Muscle of arm (tissue), 1 donor: ENCODE measurements at regions not wholly inside any gene's neighbourhood (a gene's known extent, or its start where the extent isn't known, plus 50 kb on each side); places are given as distances from the start of the nearest gene placed in this dataset.
"Not testable (repeated sequence)": the region's sequence is repeated elsewhere in the genome, so short reads cannot be mapped to it uniquely, and the experiment has no call there.

Experiments used
- DNase-seq: peaks from one replicate; pipeline ENCODE4 v3.0.0-alpha.2; 2013

DNA sequence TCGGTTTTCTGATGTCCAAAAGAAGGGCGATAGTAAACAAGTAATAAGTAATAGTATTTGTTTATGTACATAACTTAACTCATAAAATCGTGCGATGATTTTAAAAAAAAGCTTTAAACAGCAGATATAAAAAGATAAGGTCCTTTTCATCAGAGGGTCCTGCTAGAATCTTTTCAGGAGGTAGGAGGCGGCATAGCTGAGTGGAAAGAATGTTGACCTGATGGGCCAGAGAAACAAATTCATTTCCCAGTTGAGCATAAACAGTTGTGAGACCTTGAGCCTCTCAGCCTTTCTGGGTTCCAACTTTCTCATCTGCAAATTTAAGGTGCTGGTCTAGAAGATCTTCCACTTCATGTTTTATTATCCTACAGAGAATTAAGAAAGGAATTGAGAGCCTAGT, 173.5 kb downstream of the LACC1 start:
- no peak for DNase-seq

DNA sequence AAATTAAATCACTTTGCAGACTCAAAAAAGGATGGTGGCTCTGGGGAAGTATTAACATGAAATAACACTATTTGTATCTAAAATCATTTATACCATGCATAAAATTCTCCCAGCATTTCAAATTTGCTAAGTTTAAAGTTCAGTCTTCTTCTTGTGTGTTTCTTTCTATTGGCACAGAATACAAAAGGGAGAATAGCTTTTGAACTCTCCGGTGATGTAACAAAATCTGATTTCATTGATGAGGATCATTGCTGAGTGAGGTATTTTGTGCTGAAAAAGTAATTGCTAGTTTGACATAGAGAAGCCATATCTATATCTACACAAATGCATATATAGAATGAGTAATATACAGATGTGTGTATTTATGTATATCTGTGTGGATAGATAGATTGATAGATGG, 174.8 kb downstream of the LACC1 start:
- no peak for DNase-seq

DNA sequence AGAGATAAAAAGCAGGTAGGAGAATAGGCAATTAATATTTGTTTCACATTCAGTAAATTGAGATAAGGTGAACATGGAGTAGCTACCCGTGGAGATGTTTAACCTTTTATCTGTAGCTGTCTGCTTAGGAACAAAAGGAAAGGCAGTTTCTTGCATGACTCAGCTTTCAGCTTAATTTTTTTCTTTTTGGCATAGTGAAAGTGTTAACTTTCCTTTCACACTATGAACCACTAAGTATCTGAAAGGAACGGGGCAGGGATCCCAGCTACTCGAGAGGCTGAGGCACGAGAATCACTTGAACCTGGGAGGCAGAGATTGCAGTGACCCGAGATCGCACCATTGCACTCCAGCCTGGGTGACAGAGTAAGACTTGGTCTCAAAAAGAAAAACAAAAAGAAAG, 176.0 kb downstream of the LACC1 start:
- DNase-seq: not testable (repeated sequence)

DNA sequence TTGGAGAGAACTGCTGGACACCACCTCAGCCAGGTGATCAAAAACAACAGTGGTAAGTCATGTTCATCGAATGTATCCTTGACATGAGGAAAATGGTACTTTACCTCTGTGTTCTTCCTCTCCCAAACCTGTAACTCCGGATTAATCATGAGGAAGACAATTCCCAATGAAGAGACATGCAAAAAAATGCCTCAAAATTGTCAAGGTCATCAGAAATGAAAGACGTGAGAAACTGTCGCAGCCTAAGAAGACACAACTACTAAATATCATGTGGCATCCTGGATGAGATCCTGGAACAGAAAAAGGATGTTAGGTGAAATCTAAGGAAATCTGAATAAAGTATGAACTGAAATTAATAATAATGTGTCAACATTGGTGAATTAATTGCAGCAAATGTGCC, 178.4 kb downstream of the LACC1 start:
- no peak for DNase-seq

DNA sequence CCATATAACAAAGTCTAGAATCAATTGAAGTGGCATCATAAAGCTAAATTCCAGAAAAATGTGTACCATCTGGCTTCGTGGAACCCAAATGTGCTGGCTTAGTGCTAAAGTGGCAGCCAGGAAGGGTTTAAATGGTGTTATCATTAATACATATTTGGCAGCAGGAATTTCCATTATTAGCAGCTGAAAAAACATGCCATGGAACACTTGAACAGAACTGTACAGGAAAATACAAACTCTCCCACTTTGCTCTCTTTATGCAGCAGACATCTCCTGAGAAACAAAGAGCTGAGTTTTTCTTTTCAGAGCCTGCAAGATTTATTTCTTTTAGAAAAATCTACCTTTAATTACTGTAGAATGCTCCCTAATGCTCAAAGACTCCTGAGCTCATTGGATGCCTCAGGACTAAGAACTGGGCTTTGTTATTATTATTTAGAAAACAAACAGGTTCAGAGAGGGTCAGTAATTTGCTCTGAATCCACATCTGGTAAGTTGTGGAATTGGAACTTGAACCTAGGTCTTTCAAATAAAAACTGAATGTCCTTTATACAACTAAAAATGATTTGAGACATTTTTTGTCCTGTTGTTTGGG, 179.0 kb downstream of the LACC1 start:
- peak; percentile 33 for DNase-seq

DNA sequence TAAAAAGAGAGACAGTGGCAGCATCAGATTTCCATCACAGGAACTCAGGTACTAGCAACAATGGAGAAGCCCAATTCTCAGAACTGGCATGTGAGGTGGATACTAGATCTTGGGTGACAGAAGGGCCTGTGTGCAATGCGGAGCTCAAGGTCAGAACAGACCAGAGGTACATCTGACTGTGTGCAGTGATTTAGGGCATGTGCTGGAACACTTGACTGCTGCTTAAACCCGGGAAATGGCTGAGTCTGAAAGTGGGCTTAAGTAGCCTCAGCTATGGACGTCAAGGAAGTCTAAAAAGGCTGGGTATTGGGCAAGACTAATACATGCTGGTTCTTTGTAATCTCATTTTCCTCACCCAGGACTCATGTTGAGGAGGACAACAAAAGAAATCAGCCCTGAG, 182.2 kb downstream of the LACC1 start:
- DNase-seq: no peak

DNA sequence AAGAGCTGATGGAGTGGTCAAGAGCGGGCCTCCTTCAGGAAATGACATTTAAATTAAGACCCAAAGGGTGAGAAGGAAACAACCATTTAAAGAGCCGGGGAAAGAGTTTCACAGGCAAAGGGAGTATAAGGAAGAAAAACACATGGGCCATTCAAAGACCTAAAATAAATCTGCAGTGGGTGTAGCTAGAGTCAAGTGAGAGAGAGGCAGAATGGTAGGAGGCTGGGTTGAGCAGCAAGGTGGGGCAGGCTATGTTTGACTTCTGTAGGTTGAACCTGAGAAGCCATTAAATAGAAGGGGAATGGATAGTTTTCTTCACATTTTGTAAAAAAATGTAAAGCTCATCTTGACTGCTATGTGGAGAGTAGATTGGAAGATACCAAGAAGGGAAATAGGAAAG, 183.8 kb downstream of the LACC1 start:
- DNase-seq: no peak

DNA sequence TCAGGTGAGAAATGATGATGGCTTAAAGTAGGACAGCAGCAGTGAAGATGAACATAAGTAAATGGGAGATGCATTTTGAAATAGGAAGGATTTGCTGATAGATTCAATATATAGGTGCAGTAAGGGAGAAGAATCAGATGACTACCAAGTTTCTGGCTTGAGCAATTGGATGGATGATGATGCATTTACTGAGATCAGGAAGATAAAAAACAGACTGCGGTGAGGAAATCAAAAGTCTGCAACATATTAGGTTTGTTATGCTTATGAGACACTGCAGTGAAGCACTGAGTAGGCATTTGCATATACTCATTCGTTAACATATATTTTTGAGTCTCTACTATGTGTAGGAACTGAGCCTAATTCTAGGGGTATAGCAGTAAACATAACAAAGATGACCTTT, 184.2 kb downstream of the LACC1 start:
- no peak for DNase-seq

DNA sequence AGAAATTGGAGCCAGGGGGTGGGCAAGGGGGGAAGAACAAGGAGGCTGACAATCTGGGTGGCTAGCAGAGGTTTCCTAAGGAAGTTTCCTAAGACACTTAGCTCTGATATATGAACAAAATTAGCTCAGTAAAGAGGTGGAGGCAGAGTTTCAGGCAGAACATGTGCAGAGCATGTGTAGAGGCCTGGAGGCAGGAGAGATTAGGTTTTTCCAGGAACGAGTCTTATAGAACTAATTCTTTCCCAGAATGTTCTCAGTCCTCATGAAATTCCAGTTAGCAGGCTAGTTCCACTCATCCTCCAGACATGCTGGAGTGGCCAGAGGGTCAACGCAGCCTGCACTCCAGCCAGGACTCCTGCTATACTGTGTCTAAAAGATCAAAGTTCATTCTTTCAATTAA, 184.7 kb downstream of the LACC1 start:
- no peak for DNase-seq

DNA sequence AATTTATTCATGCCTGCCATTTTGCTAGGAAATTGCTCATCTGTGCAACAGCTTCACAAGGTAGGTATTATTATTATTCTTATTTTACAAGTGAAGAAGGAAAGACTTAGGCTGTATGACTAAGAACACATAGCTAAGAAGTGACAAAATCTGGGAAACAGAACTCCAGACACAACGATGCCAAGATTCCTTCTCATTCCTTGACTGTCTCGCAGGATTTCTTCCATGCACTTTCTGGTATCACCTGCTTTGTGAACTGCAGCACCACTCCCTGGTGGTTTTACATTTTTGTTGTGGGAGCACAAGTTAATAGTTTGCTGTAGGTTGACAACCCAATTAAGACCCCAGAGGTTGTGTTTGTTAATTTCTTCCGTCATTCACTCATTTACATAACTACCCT, 188.5 kb downstream of the LACC1 start:
- DNase-seq: peak; percentile 21

DNA sequence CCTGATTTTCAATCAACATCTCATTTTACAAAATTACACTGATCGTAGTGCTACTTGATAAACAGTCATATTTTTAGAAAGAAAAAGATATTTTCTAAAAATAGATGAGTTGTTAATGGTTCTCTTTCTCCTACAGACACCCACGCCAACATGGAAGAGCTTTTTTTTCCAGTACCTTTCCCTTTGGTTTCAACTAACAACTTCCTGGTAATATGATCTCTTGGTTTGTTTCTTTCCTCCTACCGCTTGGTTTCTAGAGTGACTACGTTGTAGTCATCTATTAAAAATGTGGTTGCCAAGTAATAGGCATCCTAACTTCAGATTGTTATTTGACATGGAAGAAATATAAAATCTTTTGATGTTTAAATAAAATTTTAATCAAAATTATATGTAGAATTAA, 189.0 kb downstream of the LACC1 start:
- DNase-seq: no peak

DNA sequence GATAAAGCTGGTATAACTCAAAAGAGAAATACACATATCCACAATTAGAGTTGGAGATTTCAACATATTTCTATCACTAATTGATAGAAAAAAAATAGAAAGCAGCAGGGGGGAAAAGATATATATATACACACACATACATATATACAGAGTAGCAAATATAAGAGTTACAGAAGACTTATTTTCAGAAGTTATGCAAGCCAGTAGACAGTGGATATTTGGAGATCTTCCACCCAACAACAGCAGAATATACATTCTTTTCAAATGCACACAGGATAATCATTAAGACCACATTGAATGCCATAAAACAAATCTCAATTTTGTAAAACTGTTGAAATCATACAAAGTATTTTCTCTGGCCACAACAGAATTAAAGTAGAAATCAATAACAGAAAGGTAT, 192.8 kb downstream of the LACC1 start:
- no peak for DNase-seq

DNA sequence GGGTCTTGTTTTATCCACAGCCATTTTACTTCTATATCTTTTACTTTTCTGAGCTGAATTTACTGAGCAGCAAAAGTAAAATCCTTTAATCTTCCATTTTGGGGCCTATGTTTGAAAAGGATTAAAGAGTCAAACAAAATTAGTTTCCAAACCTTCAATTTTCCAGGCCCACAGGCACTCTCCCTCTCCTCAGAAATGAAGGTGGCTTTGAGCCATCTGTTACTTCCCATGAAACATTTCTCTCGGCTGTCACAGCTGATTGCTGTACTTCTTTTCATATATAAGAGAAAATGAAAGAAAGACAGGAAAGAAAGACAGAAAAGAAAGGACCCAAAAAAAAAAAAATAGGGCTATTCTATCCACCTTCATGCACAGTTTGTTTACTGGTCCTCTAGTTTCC, 194.9 kb downstream of the LACC1 start:
- no peak for DNase-seq

DNA sequence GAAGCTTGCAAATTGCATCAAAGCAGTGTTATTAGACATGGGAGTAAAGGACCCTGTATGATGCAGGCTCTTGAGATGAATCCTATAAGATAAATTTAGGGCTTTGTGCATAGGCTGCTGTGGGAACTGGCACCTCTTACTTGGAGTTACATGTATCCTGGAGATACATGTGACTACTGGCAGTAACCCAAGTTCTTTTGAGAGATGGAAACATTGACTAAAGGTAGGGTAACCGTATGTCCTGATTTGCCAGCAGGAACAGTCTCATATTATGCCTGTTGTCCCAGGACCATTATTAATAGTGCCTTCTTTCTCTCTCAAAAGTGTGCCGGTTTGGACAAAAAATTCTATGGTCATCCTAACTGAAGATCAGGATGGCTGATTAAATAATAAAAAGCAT, 195.4 kb downstream of the LACC1 start:
- no peak for DNase-seq

DNA sequence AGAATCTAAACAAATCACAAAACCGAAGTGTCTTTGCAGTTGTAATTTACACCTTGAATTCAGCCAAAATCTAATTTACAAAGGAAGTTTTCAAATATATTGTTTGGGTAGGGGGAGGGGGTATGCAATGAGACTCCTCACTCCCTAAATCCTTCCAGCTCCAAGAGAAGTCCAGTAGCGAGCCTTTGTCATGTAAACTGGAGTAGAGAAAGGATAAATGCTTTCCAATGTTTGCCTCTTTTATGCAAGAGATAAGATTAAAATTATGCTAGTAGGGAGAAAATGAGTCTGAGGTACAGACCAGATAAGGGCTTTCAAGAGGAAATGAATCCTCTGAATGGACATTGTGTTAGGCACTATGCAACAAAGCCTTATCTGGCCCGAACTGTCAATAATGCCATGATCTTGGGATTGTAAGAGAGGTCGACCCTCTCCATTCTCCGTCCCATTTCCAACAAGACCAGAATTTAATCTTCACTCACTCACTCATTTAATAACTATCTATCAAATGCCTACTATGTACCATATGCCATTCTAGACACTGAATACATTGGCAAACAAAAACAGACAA, 199.2 kb downstream of the LACC1 start:
- no peak for DNase-seq

DNA sequence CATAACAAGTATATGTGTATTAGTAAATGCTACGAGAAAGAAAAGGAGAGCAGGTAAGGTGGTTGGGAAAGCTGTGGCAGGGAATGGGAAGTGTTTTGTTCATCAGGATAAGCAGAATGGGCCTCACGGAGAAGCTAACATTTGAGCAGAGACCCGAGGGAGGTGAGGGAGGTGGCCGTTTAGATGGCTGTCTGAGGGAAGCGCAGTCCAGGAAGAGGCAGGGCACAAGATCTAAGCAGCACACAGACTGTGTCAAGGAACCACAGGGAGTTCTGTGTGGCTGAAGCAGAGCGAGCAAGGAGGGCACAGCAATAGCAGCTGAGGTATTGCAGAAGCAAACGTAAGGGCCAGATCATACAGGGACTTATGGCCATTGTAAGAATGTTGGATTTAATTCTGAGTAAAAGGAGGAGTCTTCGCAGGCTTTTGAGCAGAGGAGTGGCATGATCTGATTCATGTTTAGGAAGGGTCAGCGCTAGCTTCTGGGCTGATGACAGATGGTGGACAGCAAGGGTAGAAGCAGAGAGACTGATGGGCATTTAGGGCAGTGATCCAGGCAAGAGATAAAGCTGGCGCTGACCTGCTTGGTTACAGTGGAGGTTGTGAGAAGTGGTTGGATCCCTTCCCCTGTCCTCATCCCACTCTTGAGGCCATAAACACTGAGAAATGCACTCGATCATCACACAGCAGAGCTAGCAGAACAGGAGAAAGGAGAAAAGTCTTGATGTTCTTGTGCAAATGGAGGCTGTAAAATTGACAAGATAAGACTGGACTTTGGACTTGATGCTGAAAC, 199.9 kb downstream of the LACC1 start:
- no peak for DNase-seq

DNA sequence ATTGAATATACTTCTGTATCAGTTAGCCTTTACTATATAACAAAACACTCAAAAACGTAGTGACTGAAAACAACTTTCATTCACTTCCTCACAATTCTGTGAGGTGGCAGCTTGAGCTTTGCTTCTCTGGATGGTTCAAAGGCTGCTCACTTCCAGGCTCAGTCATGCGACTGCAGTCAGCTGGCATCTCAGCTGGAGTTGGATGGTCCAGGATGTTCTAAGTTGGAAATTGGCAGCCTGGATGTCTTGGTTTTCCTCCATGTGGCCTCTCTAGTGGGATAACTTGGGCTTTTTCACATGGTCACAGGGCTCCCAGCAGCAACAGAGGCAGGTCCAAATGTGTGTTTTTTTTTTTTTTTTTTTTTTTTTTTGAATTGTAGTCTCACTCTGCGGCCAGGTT, 204.4 kb downstream of the LACC1 start:
- no peak for DNase-seq

DNA sequence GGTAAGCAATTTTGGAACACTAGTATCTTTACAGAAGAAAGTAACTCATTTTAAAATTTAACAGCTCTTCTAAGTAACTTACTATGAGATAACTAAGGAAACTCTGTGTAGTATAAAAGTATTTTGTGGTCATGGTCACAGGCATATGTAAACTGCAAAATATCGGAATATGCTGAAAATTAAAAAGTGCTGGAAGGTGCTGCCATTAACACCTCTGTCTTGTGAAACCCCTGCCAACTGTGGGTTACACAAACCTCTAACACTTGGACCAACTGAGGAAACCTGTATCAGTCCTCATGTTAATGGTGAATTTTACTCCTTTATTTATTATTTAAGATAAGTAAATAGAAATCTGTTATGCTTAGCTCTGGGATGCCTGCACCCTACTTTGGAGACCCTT, 206.7 kb downstream of the LACC1 start:
- DNase-seq: no peak

DNA sequence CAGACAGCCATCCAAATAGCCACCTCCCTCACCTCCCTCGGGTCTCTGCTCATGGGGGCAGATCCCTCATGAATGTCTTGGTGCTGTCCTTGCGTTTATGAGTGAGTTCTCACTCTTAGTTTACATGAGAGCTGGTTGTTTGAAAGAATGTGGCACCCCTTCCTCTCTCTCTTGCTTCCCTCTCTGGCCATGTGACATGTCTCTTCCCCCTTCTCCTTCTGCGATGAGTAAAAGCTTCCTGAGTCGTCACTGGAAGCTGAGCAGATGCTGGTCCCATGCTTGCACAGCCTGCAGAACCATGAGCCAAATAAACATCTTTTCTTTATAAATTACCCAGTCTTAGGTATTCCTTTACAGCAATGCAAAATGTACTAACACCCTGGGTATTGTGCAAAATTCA, 208.7 kb downstream of the LACC1 start:
- no peak for DNase-seq

DNA sequence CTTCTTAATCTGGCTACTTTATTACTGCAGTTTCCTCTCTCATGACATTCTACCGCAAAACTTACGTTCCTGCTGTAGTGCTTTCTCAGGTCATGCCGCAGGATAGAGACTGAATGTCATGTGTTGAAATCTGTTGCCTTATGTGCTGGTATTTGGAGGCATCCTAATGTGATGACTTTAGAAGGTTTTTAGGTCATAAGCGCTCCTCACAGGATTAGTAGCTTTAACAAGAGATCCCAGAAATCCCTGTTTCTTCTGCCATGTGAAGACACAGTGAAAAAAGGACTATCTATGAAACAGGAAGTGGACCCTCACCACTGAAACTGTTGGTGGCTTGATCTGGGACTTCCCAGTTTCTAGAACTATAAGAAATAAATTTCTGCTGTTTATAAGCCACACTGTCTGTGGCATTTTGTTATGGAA, 209.3 kb downstream of the LACC1 start:
- no peak for DNase-seq

DNA sequence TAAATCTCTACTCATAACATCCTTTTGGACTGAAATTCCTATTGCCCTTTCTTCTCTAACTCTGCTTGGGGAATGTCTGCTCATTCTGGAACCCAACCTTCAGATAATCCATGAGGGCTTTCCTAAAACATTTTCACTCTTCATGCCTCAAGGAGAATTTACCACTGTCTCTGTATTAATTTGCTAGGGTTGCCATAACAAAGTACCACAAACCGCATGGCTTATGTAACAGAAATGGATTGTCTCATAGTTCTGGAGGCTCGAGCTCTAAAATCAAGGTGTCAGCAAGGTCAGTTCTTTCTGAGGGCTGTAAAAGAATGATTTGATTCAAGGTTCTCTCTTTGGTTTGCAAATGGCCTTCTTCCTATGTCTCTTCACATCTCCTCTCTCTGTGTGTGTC, 209.7 kb downstream of the LACC1 start:
- DNase-seq: no peak

DNA sequence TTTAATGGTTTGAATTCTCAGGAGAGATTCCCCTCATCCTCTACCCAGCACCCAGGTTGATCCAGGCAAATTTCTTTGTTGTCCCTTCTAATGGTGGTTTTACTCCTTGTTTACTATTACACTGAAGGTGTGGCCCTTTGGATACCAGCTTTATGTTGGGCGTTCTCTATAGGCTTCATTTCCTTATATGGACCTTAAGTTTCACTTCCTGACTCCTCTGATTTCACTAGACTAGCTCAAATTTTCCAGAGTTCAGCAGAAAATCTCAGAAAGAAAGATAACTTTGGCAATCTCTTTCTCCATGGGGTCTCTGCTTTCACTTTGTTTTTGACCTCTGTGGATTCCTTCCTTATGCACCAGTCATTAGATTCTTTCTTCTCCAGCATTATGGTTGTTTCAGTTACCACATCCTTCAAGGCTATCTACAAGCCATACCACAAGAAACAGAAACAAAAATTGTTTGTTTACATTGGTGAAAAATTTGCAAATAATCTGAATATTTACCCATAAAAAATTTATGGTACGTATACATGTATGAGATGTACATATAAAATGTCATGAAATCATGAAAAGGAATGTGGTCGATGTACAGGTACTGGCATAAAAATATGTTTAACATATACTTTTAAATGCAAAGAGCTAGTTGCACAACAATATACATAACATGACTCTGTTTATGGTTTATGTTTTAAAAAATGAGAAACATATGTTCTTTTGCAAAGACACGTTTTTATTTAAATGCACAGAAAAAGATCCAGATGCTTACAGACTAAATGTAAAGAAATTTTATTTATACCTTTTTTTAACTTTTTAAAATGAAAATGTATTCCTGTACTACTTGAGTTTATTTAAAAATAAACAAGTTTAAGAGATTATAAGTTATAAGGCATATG, 212.6 kb downstream of the LACC1 start:
- no peak for DNase-seq
